GM19240 (cell line): ENCODE measurements at regions not wholly inside any gene's neighbourhood (a gene's known extent, or its start where the extent isn't known, plus 50 kb on each side); places are given as distances from the start of the nearest gene placed in this dataset.
"Not testable (repeated sequence)": the region's sequence is repeated elsewhere in the genome, so short reads cannot be mapped to it uniquely, and the experiment has no call there.

Experiments
- DNase-seq: peaks from one replicate; pipeline ENCODE4 v3.0.0; 2011; ENCODE audit warnings: low spot score; ENCODE audit not compliant: insufficient read length

DNA sequence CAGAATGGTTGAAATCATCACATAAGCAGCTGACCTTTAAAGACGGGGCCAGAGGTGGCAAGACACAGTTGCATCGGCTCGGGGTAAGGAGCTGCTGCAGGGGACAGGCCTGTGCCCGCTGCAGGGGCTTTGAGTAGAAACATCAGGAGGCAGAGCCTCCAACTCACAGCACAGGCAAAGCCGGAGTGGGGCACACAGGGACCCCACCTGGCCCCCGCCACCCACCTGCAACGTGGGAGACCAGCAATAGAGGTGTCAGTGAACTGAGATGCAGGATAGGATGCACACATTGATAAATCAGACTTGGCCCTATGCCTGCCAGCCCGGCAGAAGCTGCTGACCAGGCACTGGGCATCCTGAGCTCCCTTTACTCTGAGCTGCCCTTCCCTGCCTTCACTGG, 257.2 kb downstream of the NPHP4 start:
- no peak for DNase-seq

DNA sequence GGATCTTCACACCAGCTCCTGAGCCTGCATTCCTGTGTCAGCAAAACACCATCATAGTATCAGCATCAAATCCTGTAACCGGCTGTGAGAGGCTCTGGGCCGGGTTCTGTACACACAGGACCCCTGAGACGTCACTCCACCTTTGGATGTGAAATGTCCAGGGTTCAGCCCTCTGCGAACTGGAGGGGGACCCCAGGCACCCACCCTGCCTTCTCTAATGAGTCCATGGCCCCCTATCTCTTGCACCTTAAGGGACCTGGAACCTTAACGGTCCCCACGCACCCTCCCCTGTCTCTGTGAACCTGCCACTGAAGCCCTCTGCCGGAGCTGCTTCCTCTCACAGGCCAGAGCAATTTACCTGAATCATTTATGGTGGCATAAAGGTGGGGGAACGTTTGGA, 257.8 kb downstream of the NPHP4 start:
- no peak for DNase-seq

DNA sequence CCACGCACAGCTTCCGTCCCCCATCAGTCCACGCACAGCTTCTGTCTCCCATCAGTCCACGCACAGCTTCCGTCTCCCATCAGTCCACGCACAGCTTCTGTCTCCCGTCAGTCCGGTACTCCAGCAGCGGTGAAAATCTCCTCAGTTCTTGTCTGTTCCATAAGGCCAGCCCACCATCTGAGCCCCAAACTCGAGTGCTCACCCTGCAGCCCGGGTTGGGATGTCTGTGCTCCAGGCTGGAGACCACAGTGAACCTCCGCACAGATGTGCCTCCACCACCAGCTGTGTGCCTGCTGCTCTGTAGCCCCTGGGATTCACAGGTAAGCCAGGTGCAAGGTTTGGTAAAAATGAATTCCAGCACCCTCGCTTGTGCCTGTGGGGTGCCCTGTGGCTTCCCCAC, 258.6 kb downstream of the NPHP4 start:
- no peak for DNase-seq

DNA sequence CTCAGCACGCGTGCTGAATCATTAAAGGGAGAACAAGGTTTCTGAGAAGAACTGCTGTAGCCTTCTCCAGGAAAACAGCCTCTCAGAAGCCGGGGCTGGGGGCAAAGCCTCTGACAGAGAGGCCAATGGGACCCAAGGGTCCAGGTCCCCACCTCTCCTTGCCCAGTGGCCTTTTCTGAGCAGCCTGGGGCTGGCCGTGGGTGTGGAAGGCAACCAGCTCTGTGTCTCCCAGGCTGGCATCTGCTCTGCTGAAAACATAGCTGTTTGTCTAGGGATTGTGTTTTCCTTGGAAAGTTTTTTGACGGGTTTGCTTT, 261.2 kb downstream of the NPHP4 start:
- no peak for DNase-seq

DNA sequence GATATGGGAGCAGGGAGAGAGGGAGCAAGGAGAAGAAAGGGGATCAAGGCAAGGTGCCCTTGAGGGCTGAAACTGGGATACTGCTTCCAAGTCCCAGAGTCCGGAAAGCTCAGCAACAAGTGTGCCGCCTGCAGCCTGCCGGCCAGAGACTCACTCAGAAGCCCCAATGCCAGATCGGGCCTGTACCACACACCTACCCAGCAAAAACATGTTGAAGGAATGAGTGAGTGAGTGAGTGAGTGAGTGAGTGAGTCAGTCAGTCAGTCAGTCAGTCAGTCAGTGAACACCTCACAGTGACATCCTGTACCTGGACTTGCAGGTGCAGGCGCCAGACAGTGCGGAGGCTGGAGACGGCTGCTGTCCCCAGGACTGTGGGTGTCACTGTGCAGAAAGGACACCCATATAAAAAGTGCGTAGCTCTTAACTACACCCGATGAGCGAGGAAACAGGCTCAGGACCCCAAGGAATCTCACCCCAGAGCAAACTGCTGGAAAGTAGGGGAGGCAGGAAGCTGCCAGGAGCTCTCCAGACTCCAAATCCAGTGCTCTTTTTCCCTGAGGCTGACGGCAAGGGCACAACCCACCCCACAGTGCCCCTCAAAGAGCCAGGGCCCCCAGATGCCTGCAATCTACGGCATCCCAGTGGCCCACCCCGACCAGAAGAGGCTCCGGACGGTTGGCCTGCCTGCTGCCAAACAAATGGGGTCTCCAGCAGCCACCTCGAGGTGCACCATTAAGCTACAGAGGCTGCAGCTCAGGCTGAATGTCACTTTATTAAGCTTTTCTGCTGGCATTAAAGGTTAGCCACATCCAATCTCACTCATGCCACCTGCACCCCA, 261.7 kb downstream of the NPHP4 start:
- no peak for DNase-seq

DNA sequence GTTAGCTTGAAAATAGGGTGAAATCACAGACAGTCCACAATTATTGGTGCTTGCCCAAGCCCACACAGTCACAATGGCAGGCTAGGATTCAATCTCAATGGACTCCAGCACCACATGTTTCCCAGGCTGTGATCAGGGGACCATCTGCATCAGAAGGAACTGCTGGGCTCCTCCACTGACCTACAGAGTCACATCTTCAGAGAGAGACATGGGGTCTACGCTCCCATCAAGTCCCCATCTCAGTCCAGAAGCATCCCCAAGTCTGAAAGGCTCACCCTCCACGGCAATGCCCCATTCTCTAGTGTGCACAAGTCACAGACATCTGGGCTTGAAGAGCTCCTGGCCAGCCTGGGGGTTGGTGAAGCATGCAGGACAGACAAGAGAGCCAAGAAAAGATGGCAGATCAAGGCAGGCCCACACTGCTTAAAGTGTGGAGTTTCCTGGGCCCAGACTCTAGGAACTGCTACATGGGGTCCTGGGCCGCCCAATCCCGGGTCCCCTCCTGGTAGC, 262.5 kb downstream of the NPHP4 start:
- no peak for DNase-seq

DNA sequence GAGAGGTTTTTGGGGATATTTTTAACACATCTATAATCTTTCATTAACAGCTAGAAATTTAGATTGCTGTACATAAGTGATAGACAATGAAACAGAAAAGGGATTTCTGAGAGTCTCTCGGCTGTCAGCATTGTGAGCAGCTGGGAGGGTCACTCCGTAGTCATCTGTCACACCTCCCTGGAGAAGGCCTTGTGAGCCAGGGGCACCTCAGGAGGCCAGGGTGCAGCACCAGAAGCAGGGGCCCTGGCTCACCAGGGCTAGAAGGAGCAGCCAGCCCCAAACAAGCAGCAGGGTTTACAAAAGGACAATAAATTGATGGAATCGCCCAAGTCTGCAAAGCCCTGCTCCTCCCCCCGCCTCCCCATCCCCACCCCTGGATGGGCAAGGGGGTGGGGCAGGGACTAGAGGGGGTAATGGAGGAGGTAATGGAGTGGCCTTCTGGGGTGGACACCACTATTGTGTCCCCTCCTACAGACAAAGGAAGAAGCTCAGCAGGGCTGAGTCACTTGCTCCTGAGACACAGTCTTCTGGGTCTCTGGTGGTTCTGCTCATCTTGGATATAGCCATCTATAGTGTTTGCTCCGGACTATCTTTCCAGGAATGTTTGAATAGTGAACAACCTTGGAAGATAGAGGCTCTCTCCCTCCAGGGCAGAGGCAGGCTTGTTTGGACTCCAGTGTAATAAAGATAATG, 263.4 kb downstream of the NPHP4 start:
- no peak for DNase-seq

DNA sequence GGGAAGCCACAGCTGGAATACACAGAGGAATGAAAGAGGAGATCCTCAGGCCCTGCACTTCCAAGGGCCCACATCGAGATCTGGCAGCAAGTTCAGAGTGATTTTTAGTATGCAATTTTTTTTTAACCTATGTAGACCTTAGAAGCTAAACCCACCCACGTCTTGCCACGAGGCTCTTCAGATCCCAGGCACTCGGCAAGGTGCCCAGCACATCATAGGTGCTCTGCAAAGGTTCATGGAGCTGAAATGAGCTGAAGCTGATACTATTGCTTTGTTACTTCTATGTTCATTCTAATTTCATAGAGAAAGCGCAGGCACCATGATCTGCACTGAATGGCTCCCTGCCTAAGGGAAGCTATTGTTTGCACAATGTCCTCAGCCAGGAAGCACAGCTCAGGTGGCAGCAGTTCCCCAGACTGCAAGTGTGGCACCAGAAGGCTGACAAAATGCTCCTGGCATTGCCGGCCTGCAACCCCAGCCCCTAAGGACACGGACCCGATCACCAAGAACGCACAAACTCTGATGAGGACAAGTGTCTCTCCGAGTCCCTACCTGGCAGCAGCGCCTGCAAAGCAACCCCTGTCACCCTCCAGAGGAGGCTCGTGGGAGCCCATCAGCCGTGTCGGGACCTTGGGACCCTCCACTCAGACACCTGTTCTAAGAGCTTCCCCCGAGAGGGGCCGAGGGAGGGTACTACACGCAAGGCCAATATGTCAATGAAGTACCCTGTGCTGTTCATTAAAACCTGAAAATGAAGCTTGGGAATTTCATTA, 264.2 kb downstream of the NPHP4 start:
- no peak for DNase-seq

DNA sequence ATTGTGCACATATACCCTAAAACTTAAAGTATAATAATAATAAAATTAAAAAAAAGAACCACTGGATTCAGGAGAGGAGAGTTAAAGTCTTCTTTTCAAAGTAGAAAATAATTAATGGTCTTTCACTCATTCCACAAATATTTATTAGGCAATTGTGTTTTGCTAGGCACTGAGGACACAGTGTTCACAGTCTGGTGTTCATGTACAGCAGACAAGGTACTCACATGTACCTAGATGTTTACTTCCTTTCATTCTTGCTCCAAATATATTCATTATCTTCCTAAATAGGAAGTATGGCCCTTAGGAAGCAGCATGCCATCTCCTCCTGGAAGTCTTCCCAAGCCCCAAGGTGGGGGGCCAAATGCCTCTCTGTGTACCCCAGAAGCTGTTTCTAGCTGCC, 265.0 kb downstream of the NPHP4 start:
- DNase-seq, result no peak

DNA sequence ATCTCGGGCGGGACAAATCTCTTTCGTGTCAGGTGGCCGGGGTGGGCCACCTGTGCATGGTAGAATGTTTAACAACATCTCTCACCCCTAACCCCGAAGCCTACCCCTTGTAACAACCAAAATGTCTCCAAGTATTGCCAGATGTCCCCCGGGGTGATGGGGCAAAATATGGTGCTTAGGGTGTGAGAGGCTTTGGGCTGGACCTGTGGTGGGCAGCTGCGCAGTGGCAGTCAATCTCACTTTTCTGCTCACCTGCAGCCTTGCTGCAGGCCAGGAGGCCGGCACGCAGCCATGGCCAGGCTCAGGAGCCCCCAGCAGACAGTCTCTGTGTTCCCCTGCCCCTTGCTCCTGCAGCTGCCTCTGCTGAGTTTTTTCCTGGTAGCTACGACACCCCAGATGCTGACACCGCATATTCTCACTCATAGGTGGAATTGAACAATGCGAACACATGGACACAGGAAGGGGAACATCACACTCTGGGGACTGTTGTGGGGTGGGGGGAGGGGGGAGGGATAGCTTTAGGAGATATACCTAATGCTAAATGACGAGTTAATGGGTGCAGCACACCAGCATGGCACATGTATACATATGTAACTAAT, 265.5 kb downstream of the NPHP4 start:
- not testable (repeated sequence) for DNase-seq

DNA sequence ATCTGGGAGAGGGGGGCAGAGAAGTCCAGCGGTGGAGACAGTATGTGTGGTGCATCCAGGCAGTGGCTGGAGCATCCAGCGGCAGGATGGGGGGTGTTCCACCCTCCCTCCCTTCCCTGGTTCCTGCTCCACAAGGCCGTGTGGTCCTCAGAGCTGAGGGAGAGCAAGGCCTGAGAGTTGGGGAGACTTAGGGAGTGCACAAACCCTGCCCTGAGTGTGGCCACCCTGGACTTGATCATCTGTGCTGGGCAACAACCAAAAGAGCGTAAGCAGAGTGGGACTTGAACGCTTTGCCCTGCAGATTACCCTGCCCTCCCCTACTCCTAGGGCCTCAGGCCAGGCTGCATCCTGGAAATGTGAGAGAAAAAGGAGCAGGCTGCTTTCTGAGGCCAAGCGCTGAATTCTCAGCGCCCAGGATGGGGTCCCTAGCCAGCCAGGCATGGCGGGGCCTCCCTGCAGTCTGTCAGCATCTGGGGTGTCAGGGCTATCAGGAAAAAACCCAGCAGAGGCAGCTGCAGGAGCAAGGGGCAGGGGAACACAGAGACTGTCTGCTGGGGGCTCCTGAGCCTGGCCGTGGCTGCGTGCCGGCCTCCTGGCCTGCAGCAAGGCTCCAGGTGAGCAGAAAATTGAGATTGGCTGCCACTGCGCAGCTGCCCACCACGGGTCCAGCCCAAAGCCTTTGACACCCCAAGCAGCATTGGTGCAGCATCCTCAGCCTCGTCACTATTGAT, 266.2 kb downstream of the NPHP4 start:
- DNase-seq, result no peak

DNA sequence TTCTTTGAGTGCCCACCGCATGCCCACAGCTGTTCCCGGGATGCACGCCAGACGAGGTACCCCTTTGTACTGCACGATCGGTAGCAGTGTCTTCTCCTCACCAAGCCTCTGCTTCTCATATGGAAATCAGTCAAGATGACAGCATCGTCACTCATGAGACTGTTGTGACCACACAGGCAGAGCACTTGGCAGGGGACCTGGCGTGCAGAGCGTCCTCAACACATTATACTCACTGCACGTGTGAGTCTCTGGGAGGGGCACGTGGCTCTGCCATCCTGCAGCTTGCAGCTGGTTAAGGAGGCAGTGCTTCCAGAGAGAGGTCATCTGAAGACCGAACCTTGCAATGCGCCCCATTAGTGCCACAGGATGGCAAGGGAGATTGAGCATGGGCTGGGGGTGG, 266.8 kb downstream of the NPHP4 start:
- DNase-seq, result no peak

DNA sequence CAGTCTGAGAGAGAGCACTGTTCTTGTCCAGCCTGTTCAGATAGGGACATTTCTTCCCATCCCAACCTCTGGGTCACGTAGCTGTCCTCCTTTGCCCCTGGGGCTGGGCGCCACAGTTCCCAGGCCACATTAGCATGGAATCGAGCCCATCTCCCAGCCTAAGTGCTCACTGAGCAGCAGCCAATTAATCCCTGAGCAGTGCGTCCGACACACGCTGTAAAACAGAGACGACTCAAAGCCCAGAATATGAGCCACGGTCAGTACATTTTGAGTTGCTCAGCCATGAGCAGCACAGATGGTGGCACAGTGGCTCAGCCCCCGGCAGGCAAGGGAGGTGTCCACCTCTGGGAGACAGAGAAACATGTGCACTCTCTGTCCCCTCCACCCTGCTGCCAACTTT, 267.4 kb downstream of the NPHP4 start:
- no peak for DNase-seq

DNA sequence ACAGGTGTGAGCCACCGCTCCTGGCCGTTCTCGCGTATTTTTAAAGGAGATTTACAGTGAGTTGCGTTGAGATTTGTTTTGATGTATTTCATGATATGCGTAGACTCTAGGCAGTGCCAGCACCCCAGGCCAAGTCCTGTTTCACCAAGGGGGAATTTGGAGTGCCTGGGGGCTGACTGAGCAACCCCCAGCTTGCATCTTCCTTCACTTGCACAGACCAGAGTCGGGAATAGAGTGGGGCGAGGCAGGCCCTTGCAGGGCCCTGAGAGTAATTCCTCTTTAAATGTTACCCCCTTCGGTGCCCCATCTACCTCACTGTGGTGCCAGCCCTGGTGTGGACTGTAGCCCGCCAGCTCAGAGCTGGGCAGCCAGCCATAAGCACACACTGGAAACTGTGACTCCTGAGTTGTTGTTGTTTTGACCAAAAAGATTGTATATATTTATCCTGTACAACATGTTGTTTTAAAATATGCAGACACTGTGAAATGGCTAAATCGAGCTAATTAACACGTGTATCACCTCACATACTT, 269.5 kb downstream of the NPHP4 start:
- no peak for DNase-seq

DNA sequence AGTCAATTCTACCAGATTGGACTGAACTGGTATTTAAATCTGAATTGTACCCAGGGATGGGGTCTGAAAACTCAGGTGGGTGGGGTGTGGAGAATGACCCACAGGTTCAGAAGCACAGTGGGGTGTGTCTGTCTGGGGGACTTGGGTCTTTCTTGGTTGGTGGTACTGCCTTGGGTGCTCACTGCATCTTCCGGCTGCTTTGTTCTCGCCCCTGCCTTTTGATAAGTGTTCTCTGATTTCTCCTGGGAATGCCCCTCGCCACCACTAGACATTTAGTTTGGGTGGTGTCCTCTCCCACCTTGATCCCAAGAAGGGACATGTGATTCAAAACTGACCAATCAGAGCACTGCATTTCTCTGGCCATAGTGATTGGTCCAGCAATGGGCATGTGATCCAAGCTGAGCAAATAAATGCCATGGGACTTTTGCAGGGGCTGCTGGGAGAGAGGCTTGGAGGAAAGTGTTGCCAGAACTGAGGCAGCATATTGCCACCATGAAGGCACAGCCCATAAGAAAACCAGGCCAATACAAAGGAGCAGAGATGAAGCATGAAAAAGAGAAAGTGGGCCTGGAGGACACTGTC, 270.5 kb downstream of the NPHP4 start:
- DNase-seq, result no peak

DNA sequence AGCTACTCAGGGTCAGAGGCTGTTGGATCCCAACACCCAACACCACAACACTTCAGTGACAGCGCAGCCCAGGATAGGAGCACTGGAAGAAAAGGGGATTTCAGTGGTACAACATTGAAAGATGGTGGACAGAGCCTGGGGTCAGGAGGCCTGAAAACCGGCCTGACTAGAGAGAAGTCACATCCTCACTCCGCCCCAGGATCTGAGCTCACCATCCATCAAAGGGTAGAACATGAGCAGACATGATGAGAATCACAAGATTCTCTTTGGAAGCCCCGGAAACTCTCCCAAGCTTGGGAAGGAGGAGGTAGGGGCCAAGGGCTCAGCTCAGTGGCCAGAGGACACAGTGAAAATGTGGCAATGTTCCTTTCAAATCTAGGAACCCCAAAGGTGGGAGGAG, 271.3 kb downstream of the NPHP4 start:
- no peak for DNase-seq

DNA sequence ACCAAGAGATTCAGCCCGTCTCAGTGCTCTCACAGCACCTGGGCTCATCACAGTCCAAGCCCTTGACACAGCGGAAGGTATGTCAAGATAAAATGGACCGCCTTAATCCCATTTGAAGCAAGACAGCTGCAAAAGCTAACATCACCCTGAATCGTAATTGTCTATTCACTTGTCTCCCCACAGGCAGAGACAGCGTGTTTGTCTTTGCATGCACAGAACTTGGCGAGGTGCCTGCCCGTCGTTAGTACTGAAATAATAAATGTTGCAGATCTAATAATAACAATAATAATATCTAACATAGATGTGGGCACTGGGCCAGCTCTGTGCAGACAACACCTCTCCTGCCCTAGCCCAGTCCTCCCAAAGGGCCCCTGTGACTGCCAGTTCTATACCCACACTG, 271.7 kb downstream of the NPHP4 start:
- no peak for DNase-seq

DNA sequence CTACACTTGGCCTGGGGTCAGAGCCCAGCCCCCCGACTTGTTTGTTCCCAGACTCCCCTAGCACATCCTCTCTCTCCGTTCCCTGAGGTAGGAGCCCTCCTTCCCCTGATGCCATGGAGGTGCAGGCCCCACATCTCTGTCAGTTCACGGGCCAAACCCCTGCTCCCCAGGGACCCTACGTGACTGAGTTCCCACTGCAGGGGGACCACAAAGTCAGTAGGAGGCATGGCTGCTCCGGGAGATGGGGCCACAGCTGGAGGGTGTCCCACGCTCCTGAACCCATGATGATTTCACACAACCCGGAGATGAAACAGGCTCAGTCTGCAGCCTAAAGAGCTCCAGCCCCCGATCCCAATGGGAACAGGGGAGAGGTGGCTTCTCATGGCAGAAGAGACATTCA, 272.2 kb downstream of the NPHP4 start:
- DNase-seq, result no peak

DNA sequence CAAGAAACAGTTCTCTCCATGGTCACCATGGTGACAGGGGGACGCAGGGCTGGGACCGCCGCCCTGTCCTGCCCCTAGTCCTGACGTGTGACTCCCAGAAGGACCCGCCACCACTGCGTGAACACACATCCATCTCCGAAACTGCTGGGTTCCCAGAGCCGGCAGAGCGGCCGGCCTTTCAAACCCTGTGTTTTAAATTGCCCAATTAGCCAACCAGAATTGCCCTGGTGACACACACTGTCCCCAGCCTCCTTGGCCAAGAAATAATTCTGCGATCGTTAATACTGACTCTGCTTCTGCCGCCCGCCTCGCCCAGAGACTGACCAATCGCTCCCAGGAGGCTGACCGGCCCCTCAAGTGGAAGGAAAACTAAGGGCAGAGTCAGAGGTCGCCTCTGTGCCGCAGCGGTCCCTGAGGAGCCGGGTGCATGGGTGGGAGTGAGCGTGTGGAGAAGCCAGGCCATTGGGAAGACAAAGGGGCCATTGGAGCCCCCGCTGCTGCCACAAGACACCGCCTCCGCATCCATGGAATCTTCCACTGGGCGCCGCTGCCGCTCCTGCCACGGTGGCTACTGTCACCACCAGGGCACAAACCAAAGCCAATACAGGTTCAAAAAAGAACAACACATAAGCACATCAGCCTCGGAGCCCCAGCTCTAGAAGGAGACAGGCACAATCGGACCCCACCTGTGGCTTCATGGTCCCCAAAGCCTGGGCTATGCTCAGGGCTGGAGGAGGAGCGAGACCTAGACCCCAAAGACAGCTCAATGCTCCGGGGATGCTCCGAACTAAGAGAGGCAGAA, 273.2 kb downstream of the NPHP4 start:
- DNase-seq, result no peak
